ENCODE measurements at regions not wholly inside any gene's neighbourhood (a gene's known extent, or its start where the extent isn't known, plus 50 kb on each side); places are given as distances from the start of the nearest gene placed in this dataset.
"Not testable (repeated sequence)": the region's sequence is repeated elsewhere in the genome, so short reads cannot be mapped to it uniquely, and the experiment has no call there.

GRCh38 chrX:151042842-151043241, 59.7 kb downstream of the HMGB3 start:
- H3K4me1 Mint-ChIP-seq = no peaks in the 10 kb centered on the region
- no peak for TF ChIP-seq CTCF (IDR thresholded peaks at IDR 0.05)

GRCh38 chrX:151066373-151066772, 83.2 kb downstream of the HMGB3 start:
- DNase-seq; H3K36me3 Mint-ChIP-seq (ENCODE audit: low read depth); H3K27me3 Mint-ChIP-seq (ENCODE audit: low read depth, poor library complexity); H3K27ac Mint-ChIP-seq; H3K4me1 Mint-ChIP-seq; H3K4me3 Mint-ChIP-seq: not testable (repeated sequence)
- peaks cover 45% of the 10 kb centered on the region for H3K9me3 Mint-ChIP-seq

More at GRCh38 chrX:151042842-151043241, 59.7 kb downstream of the HMGB3 start:
- Mint-ChIP-seq H3K9me3 (peaks cover 62% of the 10 kb centered on the region), H3K36me3 (ENCODE audit: low read depth) (no peaks in the 10 kb centered on the region), H3K27me3 (ENCODE audit: low read depth, poor library complexity) (peaks cover 3% of the 10 kb centered on the region), H3K4me3 (no peak overlapping the region), H3K27ac (no peak overlapping the region)
- no peak for DNase-seq

- peaks cover 3% of the 10 kb centered on the region for H3K27me3 Mint-ChIP-seq (ENCODE audit: low read depth, poor library complexity)
- DNase-seq = no peak
- TF ChIP-seq CTCF (IDR thresholded peaks at IDR 0.05) = no peak
- no peaks in the 10 kb centered on the region for H3K36me3 Mint-ChIP-seq (ENCODE audit: low read depth)
- H3K27ac Mint-ChIP-seq = no peak overlapping the region
- peaks cover 46% of the 10 kb centered on the region for H3K9me3 Mint-ChIP-seq
- no peak overlapping the region for H3K4me3 Mint-ChIP-seq
- no peaks in the 10 kb centered on the region for H3K4me1 Mint-ChIP-seq
Observed at GRCh38 chrX:151073767-151074166, 90.6 kb downstream of the HMGB3 start.

GRCh38 chrX:151081016-151081415, 95.4 kb upstream of the GPR50 start:
- TF ChIP-seq CTCF (IDR thresholded peaks at IDR 0.05) = no peak
- no peaks in the 10 kb centered on the region for H3K36me3 Mint-ChIP-seq (ENCODE audit: low read depth)
- peak overlapping the region; percentile 78 for H3K4me3 Mint-ChIP-seq
- peaks cover 15% of the 10 kb centered on the region for H3K4me1 Mint-ChIP-seq
- H3K27ac Mint-ChIP-seq = no peak overlapping the region
- DNase-seq = peak; percentile 30
- peaks cover 37% of the 10 kb centered on the region for H3K9me3 Mint-ChIP-seq
- peaks cover 4% of the 10 kb centered on the region for H3K27me3 Mint-ChIP-seq (ENCODE audit: low read depth, poor library complexity)

GRCh38 chrX:151082077-151082948, 94.1 kb upstream of the GPR50 start:
- peaks cover 15% of the 10 kb centered on the region for H3K4me1 Mint-ChIP-seq
- TF ChIP-seq CTCF (IDR thresholded peaks at IDR 0.05) = peak; percentile 79
- H3K4me3 Mint-ChIP-seq = peak overlapping the region; percentile 78
- peaks cover 26% of the 10 kb centered on the region for H3K9me3 Mint-ChIP-seq
- no peak overlapping the region for H3K27ac Mint-ChIP-seq
- DNase-seq = peak; percentile 82
- peaks cover 4% of the 10 kb centered on the region for H3K27me3 Mint-ChIP-seq (ENCODE audit: low read depth, poor library complexity)
- no peaks in the 10 kb centered on the region for H3K36me3 Mint-ChIP-seq (ENCODE audit: low read depth)

- no peak overlapping the region for H3K27ac Mint-ChIP-seq
Observed at GRCh38 chrX:151084454-151084853, 91.9 kb upstream of the GPR50 start.

More at GRCh38 chrX:151084454-151084853, 91.9 kb upstream of the GPR50 start:
- Mint-ChIP-seq H3K27me3 (ENCODE audit: low read depth, poor library complexity) (peaks cover 4% of the 10 kb centered on the region), H3K9me3 (peaks cover 22% of the 10 kb centered on the region), H3K4me3 (no peak overlapping the region), H3K4me1 (peaks cover 15% of the 10 kb centered on the region), H3K36me3 (ENCODE audit: low read depth) (no peaks in the 10 kb centered on the region)
- no peak for TF ChIP-seq CTCF (IDR thresholded peaks at IDR 0.05)
- no peak for DNase-seq
